HCT116 (cell line): ENCODE measurements at regions not wholly inside any gene's neighbourhood (a gene's known extent, or its start where the extent isn't known, plus 50 kb on each side); places are given as distances from the start of the nearest gene placed in this dataset.

Experiments used
- ATAC-seq: fragments of 200-7000 bp; cut with Tn5 transposase; 2 replicates; pipeline ENCODE4 v1.9.1; 2020; ENCODE audit warnings: mild to moderate bottlenecking, moderate library complexity
- BruUV-seq: library from RNA; stranded (reverse); fragments of 400-500 nt; replicated peaks from 2 replicates; lab custom pipeline; 2021; lab: Mats Ljungman, UMichigan
- CTCF ChIA-PET: fragments of 300-600 bp; sonication (Branson Sonifier 250); formaldehyde crosslinking; loops from one replicate; lab custom pipeline; 2021; ENCODE audit warnings: antibody characterized with exemption; lab: Charles Lee
- POLR2A ChIA-PET: fragments of 300-600, 350-600 bp; sonication (Branson Sonifier 250); formaldehyde crosslinking; loops from one replicate; lab custom pipeline; 2021; ENCODE audit warnings: antibody characterized with exemption; lab: Charles Lee
- RAD21 ChIA-PET, 2 experiments: fragments of 300-600 bp; sonication (Branson Sonifier 250); formaldehyde crosslinking; loops; one replicate each; lab custom pipeline; 2023; ENCODE audit warnings: low total read pairs in 2 of 2; ENCODE audit not compliant: uncharacterized antibody in 2 of 2, unreplicated experiment in 2 of 2, low non-redundant PET in 1 of 2; lab: Charles Lee
- DNase-seq: peaks from one replicate; pipeline ENCODE4 v3.0.0-alpha.2; 2010; ENCODE audit warnings: low read depth, low spot score
- H2AFZ ChIP-seq: fragments of 200-600 bp; shearing (Covaris generic), sonication (generic); 2 replicates; pipeline ENCODE4 v1.6.1; 2017; ENCODE audit warnings: low read depth, mixed run types, mixed read lengths, antibody characterized with exemption, low read length; ENCODE audit not compliant: poor library complexity, severe bottlenecking
- H3K27ac ChIP-seq: 2 replicates; pipeline ENCODE4 v1.5.1; 2012; ENCODE audit warnings: low read depth, low read length
- H3K27me3 ChIP-seq: fragments of 200-600 bp; sonication (generic); 2 replicates; pipeline ENCODE4 v1.6.1; 2016; ENCODE audit warnings: mixed run types, low read length, mixed read lengths; ENCODE audit not compliant: insufficient read depth
- H3K36me3 ChIP-seq, 2 experiments: fragments of 200-500 bp in 1 of 2; fragments of 200-600 bp in 1 of 2; sonication (Bioruptor generic) in 1 of 2; sonication (generic) in 1 of 2; 2 replicates each; pipeline versions ENCODE4 v1.5.1 to v1.6.1; 2014 to 2016; ENCODE audit warnings: low read length in 2 of 2, inconsistent platforms in 1 of 2, mixed read lengths in 1 of 2, mixed run types in 1 of 2; ENCODE audit not compliant: insufficient read depth in 2 of 2, control insufficient read depth in 1 of 2
- H3K4me1 ChIP-seq, 2 experiments: fragments of 200-600 bp in 1 of 2; sonication (generic) in 1 of 2; 2 replicates each; pipeline versions ENCODE4 v1.5.1 to v1.6.1; 2012 to 2017; ENCODE audit warnings: low read length in 2 of 2, inconsistent platforms in 1 of 2, mild to moderate bottlenecking in 1 of 2, mixed read lengths in 1 of 2, mixed run types in 1 of 2, moderate library complexity in 1 of 2; ENCODE audit not compliant: insufficient read depth in 2 of 2, control insufficient read depth in 1 of 2
- H3K4me2 ChIP-seq: fragments of 200-600 bp; sonication (generic); 2 replicates; pipeline ENCODE4 v1.6.1; 2017; ENCODE audit warnings: mixed run types, low read length, mixed read lengths
- H3K4me3 ChIP-seq, 2 experiments: fragments of 200-600 bp in 1 of 2; sonication (generic) in 1 of 2; replicated peaks in 1 of 2; 2 replicates each; pipeline ENCODE4 v1.5.1; 2011 to 2016; ENCODE audit warnings: low read length in 2 of 2, control low read depth in 1 of 2, low read depth in 1 of 2, mild to moderate bottlenecking in 1 of 2, mixed read lengths in 1 of 2, mixed run types in 1 of 2
- H3K79me2 ChIP-seq: fragments of 200-600 bp; sonication (generic); 2 replicates; pipeline ENCODE4 v1.6.1; 2017; ENCODE audit warnings: mild to moderate bottlenecking, mixed run types, low read length, moderate library complexity, mixed read lengths; ENCODE audit not compliant: insufficient read depth
- H3K9ac ChIP-seq: fragments of 200-600 bp; sonication (generic); 2 replicates; pipeline ENCODE4 v1.6.1; 2016; ENCODE audit warnings: low read length, mixed read lengths
- H3K9me2 ChIP-seq: fragments of 200-600 bp; sonication (generic), shearing (Covaris generic); 2 replicates; pipeline ENCODE4 v1.6.1; 2017; ENCODE audit warnings: mixed run types, mild to moderate bottlenecking, moderate library complexity; ENCODE audit not compliant: insufficient read depth
- H3K9me3 ChIP-seq, 2 experiments: fragments of 200-500 bp in 1 of 2; fragments of 200-600 bp in 1 of 2; sonication (Bioruptor generic) in 1 of 2; sonication (generic) in 1 of 2; 2 replicates each; pipeline ENCODE4 v1.6.1; 2014 to 2017; ENCODE audit warnings: low read length in 2 of 2, mixed read lengths in 2 of 2, inconsistent platforms in 1 of 2, low read depth in 1 of 2, mild to moderate bottlenecking in 1 of 2, mixed run types in 1 of 2, moderate library complexity in 1 of 2; ENCODE audit not compliant: control insufficient read depth in 1 of 2, insufficient read depth in 1 of 2
- H4K20me1 ChIP-seq: fragments of 200-600 bp; sonication (generic), shearing (Covaris generic); 2 replicates; pipeline ENCODE4 v1.6.1; 2017; ENCODE audit warnings: mixed run types, mild to moderate bottlenecking, moderate library complexity; ENCODE audit not compliant: insufficient read depth
- ATF3 ChIP-seq: IDR thresholded peaks from 2 replicates; pipeline ENCODE4 v1.6.1; 2012
- CBX3 ChIP-seq: IDR thresholded peaks from 2 replicates; pipeline ENCODE4 v1.6.1; 2012; ENCODE audit warnings: low read depth
- CEBPB ChIP-seq: IDR thresholded peaks from 2 replicates; pipeline ENCODE4 v1.6.1; 2012; ENCODE audit warnings: low read depth
- EGR1 ChIP-seq: IDR thresholded peaks from 2 replicates; pipeline ENCODE4 v1.6.1; 2012; ENCODE audit warnings: low read depth
- ELF1 ChIP-seq: IDR thresholded peaks from 2 replicates; pipeline ENCODE4 v1.6.1; 2012; ENCODE audit warnings: low read depth, borderline replicate concordance
- EZH2phosphoT487 ChIP-seq: fragments of 200-600 bp; IDR thresholded peaks from 2 replicates; pipeline ENCODE4 v1.6.1; 2018; ENCODE audit warnings: antibody characterized with exemption, borderline replicate concordance
- FOSL1 ChIP-seq: IDR thresholded peaks from 2 replicates; pipeline ENCODE4 v1.6.1; 2012; ENCODE audit warnings: low read depth
- POLR2A ChIP-seq: IDR thresholded peaks from 2 replicates; pipeline ENCODE4 v1.7.0; 2011; ENCODE audit warnings: borderline replicate concordance; ENCODE audit not compliant: insufficient read depth, insufficient read length; ENCODE audit errors: extremely low read depth
- POLR2AphosphoS5 ChIP-seq: IDR thresholded peaks from 2 replicates; pipeline ENCODE4 v1.6.1; 2011; ENCODE audit warnings: mild to moderate bottlenecking, low read depth, low read length, moderate library complexity
- RAD21 ChIP-seq: IDR thresholded peaks from 2 replicates; pipeline ENCODE4 v1.6.1; 2012; ENCODE audit warnings: low read depth, mild to moderate bottlenecking
- SIN3A ChIP-seq: IDR thresholded peaks from 2 replicates; pipeline ENCODE4 v1.6.1; 2012; ENCODE audit warnings: low read depth
- SP1 ChIP-seq: IDR thresholded peaks from 2 replicates; pipeline ENCODE4 v1.6.1; 2012; ENCODE audit warnings: low read depth
- SRF ChIP-seq: IDR thresholded peaks from 2 replicates; pipeline ENCODE4 v1.6.1; 2012; ENCODE audit warnings: low read depth
- ZBTB33 ChIP-seq: IDR thresholded peaks from 2 replicates; pipeline ENCODE4 v1.6.1; 2011; ENCODE audit warnings: mild to moderate bottlenecking, low read length, moderate library complexity; ENCODE audit not compliant: insufficient replicate concordance; ENCODE audit errors: extremely low read depth
- intact Hi-C: fragments of 100-400 bp; cut with micrococcal nuclease; formaldehyde crosslinking; loops from 2 replicates; pipeline ENCODE4 v1.10.0; 2022
- TF ChIP-seq, protein P1 (sequence below): IDR thresholded peaks from 2 replicates; pipeline ENCODE4 v1.6.1; 2012

DNA sequence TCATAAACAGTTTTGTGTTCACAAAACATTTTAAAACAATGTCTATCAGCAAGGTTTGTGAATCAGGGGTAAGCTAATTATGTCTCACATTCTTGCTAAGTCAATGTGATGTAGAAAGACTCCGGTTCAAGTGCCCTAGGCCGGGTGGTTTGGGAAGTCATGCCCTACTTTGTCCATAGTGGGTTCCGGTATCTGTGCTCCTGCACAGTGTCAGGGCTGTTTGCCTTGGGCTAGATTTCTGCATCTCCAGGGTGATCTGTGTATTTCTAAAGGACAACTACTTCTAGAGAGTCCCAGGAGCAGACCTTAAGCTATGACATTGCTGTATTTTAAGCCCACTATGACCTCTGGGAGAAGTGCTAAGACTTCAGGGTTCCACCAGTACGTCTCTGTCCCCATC is 504.1 kb downstream of the PLXNA4 start:
- BruUV-seq, result no TSS peak
- TF ChIP-seq EGR1 (no peak), ATF3 (no peak), FOSL1 (no peak), SP1 (no peak), CEBPB (no peak), POLR2AphosphoS5 (no peak), EZH2phosphoT487 (no peak), RAD21 (no peak), ZBTB33 (no peak), SIN3A (no peak), CBX3 (no peak), SRF (no peak), ELF1 (no peak), POLR2A (no peak)
- TF ChIP-seq, protein P1, sequence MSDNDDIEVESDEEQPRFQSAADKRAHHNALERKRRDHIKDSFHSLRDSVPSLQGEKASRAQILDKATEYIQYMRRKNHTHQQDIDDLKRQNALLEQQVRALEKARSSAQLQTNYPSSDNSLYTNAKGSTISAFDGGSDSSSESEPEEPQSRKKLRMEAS, result no peak
- Histone ChIP-seq H3K27me3 (peaks cover 27% of the 10 kb centered on the region; the same call in 1 of the 2 replicates), H3K4me3 (no peak overlapping the region), H3K9me2 (no peaks in the 10 kb centered on the region), H3K36me3 (no peaks in the 10 kb centered on the region), H2AFZ (no peak overlapping the region), H4K20me1 (no peaks in the 10 kb centered on the region), H3K9me3 (no peaks in the 10 kb centered on the region), H3K9ac (no peak overlapping the region), H3K27ac (no peak overlapping the region), H3K4me2 (no peak overlapping the region), H3K79me2 (no peaks in the 10 kb centered on the region), H3K4me1 (no peaks in the 10 kb centered on the region)
- RAD21 ChIA-PET, result no interaction called here
- POLR2A ChIA-PET, result no interaction called here
- ATAC-seq (no peak), DNase-seq (no peak)
- intact Hi-C loops, result no loop called here
- CTCF ChIA-PET, result no interaction called here
